Mesothelial cell of epicardium (in vitro differentiated cells): ENCODE measurements at regions not wholly inside any gene's neighbourhood (a gene's known extent, or its start where the extent isn't known, plus 50 kb on each side); places are given as distances from the start of the nearest gene placed in this dataset.

Experiments
- DNase-seq, 2 experiments: peaks; one replicate each; pipeline ENCODE4 v3.0.0; 2021; ENCODE audit warnings: low spot score in 2 of 2; ENCODE audit not compliant: unreplicated experiment in 2 of 2
- H3K27ac Mint-ChIP-seq: 2 replicates; pipeline ENCODE4 v1.8.0; 2021; ENCODE audit warnings: mixed read lengths
- H3K27me3 Mint-ChIP-seq: 2 replicates; pipeline ENCODE4 v1.8.0; 2021; ENCODE audit warnings: low read depth, mixed read lengths
- H3K36me3 Mint-ChIP-seq: 2 replicates; pipeline ENCODE4 v1.8.0; 2021; ENCODE audit warnings: mixed read lengths
- H3K4me1 Mint-ChIP-seq: 2 replicates; pipeline ENCODE4 v1.8.0; 2021; ENCODE audit warnings: mixed read lengths
- H3K4me3 Mint-ChIP-seq: 2 replicates; pipeline ENCODE4 v1.8.0; 2021; ENCODE audit warnings: mild to moderate bottlenecking, moderate library complexity, mixed read lengths
- H3K9me3 Mint-ChIP-seq: 2 replicates; pipeline ENCODE4 v1.8.0; 2021; ENCODE audit warnings: mixed read lengths
- CTCF ChIP-seq: fragments of 200-600 bp; sonication (generic); IDR thresholded peaks from one replicate; pipeline ENCODE4 v1.5.0; 2021; ENCODE audit warnings: antibody characterized with exemption; ENCODE audit not compliant: unreplicated experiment

DNA sequence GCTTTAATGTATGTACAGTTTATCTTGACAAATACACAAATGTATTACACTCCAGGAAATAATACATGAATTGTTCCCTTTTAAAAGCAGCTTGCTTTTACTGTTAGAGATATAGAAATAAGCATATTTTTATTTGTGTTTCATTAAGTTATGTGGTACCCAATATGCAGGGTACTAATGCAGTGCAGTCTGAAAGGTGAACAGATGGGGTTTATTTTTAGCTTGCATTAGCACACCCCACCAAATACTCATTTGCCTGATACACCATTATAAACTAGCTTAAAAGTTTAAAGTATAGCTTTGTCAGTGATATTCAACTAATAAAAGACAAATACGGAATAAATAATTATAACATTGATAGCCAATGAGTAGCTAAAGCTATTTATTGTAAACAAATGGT, 394.7 kb upstream of the ZNF804A start:
- no peak for DNase-seq
- TF ChIP-seq CTCF = no peak
- H3K9me3 Mint-ChIP-seq = no peaks in the 10 kb centered on the region
- no peaks in the 10 kb centered on the region for H3K4me1 Mint-ChIP-seq
- H3K4me3 Mint-ChIP-seq = no peak overlapping the region
- no peaks in the 10 kb centered on the region for H3K27me3 Mint-ChIP-seq
- H3K27ac Mint-ChIP-seq = no peak overlapping the region
- H3K36me3 Mint-ChIP-seq = no peaks in the 10 kb centered on the region

DNA sequence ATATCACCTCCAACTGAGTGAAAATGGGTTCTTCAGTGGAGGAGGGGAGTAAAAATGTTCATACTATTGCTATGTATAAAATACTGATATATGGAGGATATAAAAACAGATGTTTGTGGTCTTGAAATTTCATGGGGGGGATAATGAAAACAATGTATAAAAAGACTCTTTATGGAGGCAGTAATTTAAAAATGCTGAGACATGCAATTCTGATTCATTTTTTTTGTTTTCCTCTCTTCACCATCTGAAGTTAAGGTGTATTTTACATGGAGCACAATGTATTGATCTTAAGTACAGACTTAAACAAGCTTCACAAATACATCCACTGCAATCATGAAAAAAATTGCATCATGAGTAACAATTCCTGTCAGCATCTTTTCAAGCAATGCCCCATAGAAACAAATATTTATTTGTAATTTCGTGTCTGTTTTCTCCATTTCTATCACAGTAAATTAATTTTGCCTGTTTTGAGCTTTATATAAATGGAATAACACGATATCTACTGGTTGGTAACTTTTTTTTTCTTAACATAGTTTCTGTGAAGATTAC, 393.2 kb upstream of the ZNF804A start:
- Mint-ChIP-seq H3K4me3 (no peak overlapping the region), H3K27ac (no peak overlapping the region), H3K27me3 (no peaks in the 10 kb centered on the region), H3K4me1 (no peaks in the 10 kb centered on the region), H3K36me3 (no peaks in the 10 kb centered on the region), H3K9me3 (no peaks in the 10 kb centered on the region)
- no peak for DNase-seq
- TF ChIP-seq CTCF = no peak

GRCh38 chr2:184206045-184206444, 392.3 kb upstream of the ZNF804A start:
- H3K36me3 Mint-ChIP-seq = no peaks in the 10 kb centered on the region
- DNase-seq = no peak
- H3K27me3 Mint-ChIP-seq = no peaks in the 10 kb centered on the region
- TF ChIP-seq CTCF = no peak
- H3K9me3 Mint-ChIP-seq = no peaks in the 10 kb centered on the region
- H3K4me1 Mint-ChIP-seq = no peaks in the 10 kb centered on the region
- H3K27ac Mint-ChIP-seq = no peak overlapping the region
- H3K4me3 Mint-ChIP-seq = no peak overlapping the region

DNA sequence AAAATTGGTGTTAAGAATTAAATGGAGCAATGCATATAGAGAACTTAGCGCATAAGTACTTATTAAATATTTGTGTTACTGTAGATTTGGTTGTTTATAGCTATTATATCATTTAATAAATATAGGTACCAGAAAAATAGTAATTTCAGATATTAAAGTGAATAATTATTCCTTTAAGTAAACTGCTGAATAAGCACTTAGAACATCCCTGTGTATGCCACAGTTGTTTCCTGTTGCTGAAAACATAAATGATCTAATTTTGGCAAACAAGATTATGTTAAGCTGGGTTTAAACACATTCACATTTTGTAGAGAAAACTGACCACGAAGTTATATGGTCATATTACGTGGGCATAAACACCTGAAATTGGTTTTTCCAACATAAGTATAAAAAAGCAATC, 388.0 kb upstream of the ZNF804A start:
- Mint-ChIP-seq H3K27ac (no peak overlapping the region), H3K4me1 (no peaks in the 10 kb centered on the region), H3K9me3 (peaks cover 19% of the 10 kb centered on the region), H3K27me3 (no peaks in the 10 kb centered on the region), H3K4me3 (no peak overlapping the region), H3K36me3 (no peaks in the 10 kb centered on the region)
- no peak for TF ChIP-seq CTCF
- no peak for DNase-seq

DNA sequence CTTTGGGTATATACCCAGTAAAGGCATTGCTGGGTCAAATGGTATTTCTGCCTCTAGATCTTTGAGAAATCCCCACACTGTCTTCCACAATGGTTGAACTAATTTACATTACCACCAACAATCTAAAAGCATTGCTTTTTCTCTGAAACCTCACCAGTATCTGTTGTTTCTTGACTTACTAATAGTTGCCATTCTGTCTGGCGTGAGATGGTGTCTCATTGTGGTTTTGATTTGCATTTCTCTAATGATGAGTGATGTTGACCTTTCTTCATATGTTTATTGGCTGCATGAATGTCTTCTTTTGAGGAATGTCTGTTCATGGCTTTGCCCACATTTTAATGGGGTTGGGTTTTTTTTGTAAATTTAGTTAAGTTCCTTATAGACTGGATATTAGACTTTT, 382.6 kb upstream of the ZNF804A start:
- no peaks in the 10 kb centered on the region for H3K36me3 Mint-ChIP-seq
- no peak overlapping the region for H3K27ac Mint-ChIP-seq
- peaks cover 42% of the 10 kb centered on the region for H3K9me3 Mint-ChIP-seq
- TF ChIP-seq CTCF = no peak
- no peak overlapping the region for H3K4me3 Mint-ChIP-seq
- H3K27me3 Mint-ChIP-seq = no peaks in the 10 kb centered on the region
- H3K4me1 Mint-ChIP-seq = no peaks in the 10 kb centered on the region
- DNase-seq = no peak

DNA sequence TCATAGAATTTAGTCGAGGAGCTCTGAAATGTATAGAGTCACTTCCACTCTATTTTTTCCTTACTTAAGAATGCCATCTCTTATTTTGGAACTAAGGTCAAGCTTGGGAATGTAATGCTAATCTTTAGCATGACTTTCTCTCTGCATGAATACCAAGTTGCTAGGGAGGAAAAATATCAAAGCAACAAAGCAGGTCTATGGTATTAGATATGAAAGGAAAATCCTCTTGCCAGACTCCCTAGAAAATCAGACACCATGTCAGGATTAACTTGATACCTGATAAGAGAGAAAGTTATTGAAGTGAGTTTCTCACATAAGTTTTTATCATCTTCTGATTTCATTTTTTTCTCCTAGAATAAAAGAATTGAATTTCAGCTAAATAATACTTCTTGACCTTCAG, 341.7 kb upstream of the ZNF804A start:
- no peaks in the 10 kb centered on the region for H3K4me1 Mint-ChIP-seq
- no peak overlapping the region for H3K4me3 Mint-ChIP-seq
- no peak overlapping the region for H3K27ac Mint-ChIP-seq
- no peaks in the 10 kb centered on the region for H3K36me3 Mint-ChIP-seq
- no peaks in the 10 kb centered on the region for H3K27me3 Mint-ChIP-seq
- TF ChIP-seq CTCF = no peak
- H3K9me3 Mint-ChIP-seq = peaks cover 8% of the 10 kb centered on the region
- no peak for DNase-seq
